Mesendoderm (in vitro differentiated cells): ENCODE measurements at regions not wholly inside any gene's neighbourhood (a gene's known extent, or its start where the extent isn't known, plus 50 kb on each side); places are given as distances from the start of the nearest gene placed in this dataset.

ENCODE experiments used
- DNase-seq: peaks from one replicate; pipeline ENCODE4 v3.0.0; 2013
- H2AK5ac ChIP-seq: 2 replicates; pipeline ENCODE4 v1.6.1; 2013; ENCODE audit warnings: low read length, inconsistent platforms
- H2BK120ac ChIP-seq: 2 replicates; pipeline ENCODE4 v1.6.1; 2013; ENCODE audit warnings: low read depth, mild to moderate bottlenecking, low read length, moderate library complexity, mixed read lengths
- H2BK15ac ChIP-seq: replicated peaks from 2 replicates; pipeline ENCODE4 v1.6.1; 2013; ENCODE audit warnings: low read depth, mild to moderate bottlenecking, moderate library complexity
- H2BK5ac ChIP-seq: 2 replicates; pipeline ENCODE4 v1.6.1; 2013; ENCODE audit warnings: low read length, inconsistent platforms
- H3K18ac ChIP-seq: 2 replicates; pipeline ENCODE4 v1.6.1; 2013; ENCODE audit warnings: mild to moderate bottlenecking, low read length, mixed read lengths
- H3K23ac ChIP-seq: one replicate; pipeline ENCODE4 v1.6.1; 2013; ENCODE audit warnings: low read length
- H3K27ac ChIP-seq: 2 replicates; pipeline ENCODE4 v1.5.1; 2013; ENCODE audit warnings: low read depth, mild to moderate bottlenecking, inconsistent platforms, low read length, moderate library complexity
- H3K27me3 ChIP-seq: 2 replicates; pipeline ENCODE4 v1.6.1; 2013; ENCODE audit warnings: low read length, control low read depth, mild to moderate bottlenecking, inconsistent platforms; ENCODE audit not compliant: insufficient read depth, poor library complexity
- H3K36me3 ChIP-seq: 2 replicates; pipeline ENCODE4 v1.6.1; 2013; ENCODE audit warnings: low read length, inconsistent platforms; ENCODE audit not compliant: control insufficient read depth, insufficient read depth
- H3K4ac ChIP-seq: one replicate; pipeline ENCODE4 v1.6.1; 2013; ENCODE audit warnings: low read depth, mild to moderate bottlenecking, low read length, moderate library complexity
- H3K4me1 ChIP-seq: 2 replicates; pipeline ENCODE4 v1.6.1; 2013; ENCODE audit warnings: low read depth, low read length, inconsistent platforms; ENCODE audit not compliant: control insufficient read depth
- H3K4me2 ChIP-seq: 2 replicates; pipeline ENCODE4 v1.6.1; 2013; ENCODE audit warnings: low read length
- H3K4me3 ChIP-seq: 2 replicates; pipeline ENCODE4 v1.5.1; 2013; ENCODE audit warnings: mild to moderate bottlenecking, low read length
- H3K56ac ChIP-seq: one replicate; pipeline ENCODE4 v1.6.1; 2013; ENCODE audit warnings: low read length
- H3K79me1 ChIP-seq: 2 replicates; pipeline ENCODE4 v1.6.1; 2013; ENCODE audit warnings: low read length, inconsistent platforms
- H3K79me2 ChIP-seq: 2 replicates; pipeline ENCODE4 v1.6.1; 2013; ENCODE audit warnings: mild to moderate bottlenecking, low read length; ENCODE audit not compliant: control insufficient read depth, insufficient read depth
- H3K9ac ChIP-seq: 2 replicates; pipeline ENCODE4 v1.6.1; 2013; ENCODE audit warnings: low read length, inconsistent platforms
- H4K5ac ChIP-seq: one replicate; pipeline ENCODE4 v1.6.1; 2013; ENCODE audit warnings: low read length
- H4K8ac ChIP-seq: one replicate; pipeline ENCODE4 v1.6.1; 2013; ENCODE audit warnings: low read depth, mild to moderate bottlenecking, control low read depth, low read length, moderate library complexity
- WGBS: extraction: QIAGEN DNeasy Blood & Tissue Kit; methylation state at CpG from one replicate; pipeline ENCODE4 v1.1.7; 2013; ENCODE audit warnings: low lambda C conversion rate, missing lambda C conversion rate; ENCODE audit not compliant: insufficient coverage; ENCODE audit errors: extremely low coverage; 5-methylcytosine and 5-hydroxymethylcytosine counted together

DNA sequence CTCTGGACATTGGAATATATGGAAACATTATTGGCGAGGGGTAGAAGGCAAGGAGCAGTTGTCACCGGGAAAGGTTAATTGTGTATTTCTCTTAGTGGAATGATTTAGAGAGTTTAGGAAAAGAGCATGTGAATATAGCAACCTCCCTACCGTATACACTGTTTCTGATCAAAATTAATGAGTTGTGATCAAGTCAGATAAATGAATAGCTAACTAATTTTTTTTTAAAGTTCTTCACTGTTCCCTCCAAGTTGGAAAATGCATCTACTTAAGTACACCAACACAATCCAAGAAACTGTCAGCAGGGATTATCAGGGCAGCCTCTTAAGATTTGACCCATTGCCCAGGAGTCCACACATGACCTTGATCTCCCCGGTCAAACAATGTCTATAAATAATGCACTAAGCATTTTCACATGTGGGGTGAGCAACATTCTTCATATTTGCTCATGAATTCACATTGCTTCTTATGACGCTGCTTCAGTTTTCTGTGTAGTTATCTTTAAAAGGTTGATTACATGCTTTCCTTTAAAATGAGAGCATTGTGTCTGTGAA, 680.8 kb upstream of the NRSN1 start:
- Histone ChIP-seq H3K4me2 (no peak overlapping the region), H3K56ac (no peak overlapping the region), H3K27me3 (no peaks in the 10 kb centered on the region), H3K79me1 (no peaks in the 10 kb centered on the region), H3K27ac (no peak overlapping the region), H3K4ac (no peak overlapping the region), H3K18ac (no peak overlapping the region), H3K4me3 (no peak overlapping the region), H4K8ac (no peak overlapping the region), H2AK5ac (no peak overlapping the region), H4K5ac (no peak overlapping the region), H3K9ac (no peak overlapping the region), H3K23ac (no peak overlapping the region), H2BK15ac (no peak overlapping the region), H3K36me3 (no peaks in the 10 kb centered on the region), H2BK120ac (no peak overlapping the region), H3K4me1 (no peaks in the 10 kb centered on the region), H2BK5ac (no peak overlapping the region), H3K79me2 (no peaks in the 10 kb centered on the region)
- no CpG with 5 or more reads among the region's 5 CpGs for WGBS
- no peak for DNase-seq

DNA sequence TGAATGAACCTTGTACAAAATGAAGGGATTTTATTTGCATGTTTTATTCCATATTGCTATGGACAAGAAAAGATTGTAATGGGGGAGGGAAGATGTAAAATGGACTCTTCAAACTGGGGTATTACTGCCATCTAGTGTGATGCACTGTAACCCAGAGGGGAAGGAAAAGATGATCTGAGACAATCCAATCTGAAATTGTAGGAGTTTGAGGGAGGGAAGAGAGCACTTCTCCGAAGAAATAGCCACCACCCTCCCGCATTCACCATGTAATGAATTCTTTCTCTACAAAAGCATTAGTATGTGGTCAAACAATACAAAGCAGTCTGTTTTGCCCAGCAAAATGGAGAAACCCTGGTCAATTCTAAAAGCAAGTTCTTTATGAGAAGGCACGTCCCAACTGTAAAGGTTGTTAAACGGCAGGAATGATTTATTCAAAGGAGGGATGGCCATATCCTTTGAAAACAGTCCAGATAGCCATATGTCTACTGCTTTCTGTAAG, 679.5 kb upstream of the NRSN1 start:
- Histone ChIP-seq H2BK120ac (peak overlapping the region; percentile 21), H3K27me3 (no peaks in the 10 kb centered on the region), H4K5ac (no peak overlapping the region), H4K8ac (no peak overlapping the region), H3K56ac (no peak overlapping the region), H3K79me2 (no peaks in the 10 kb centered on the region), H2BK5ac (no peak overlapping the region), H3K36me3 (no peaks in the 10 kb centered on the region), H3K18ac (no peak overlapping the region), H3K79me1 (no peaks in the 10 kb centered on the region), H2AK5ac (no peak overlapping the region), H3K4me1 (no peaks in the 10 kb centered on the region), H3K27ac (no peak overlapping the region), H3K4me3 (no peak overlapping the region), H3K4me2 (no peak overlapping the region), H3K23ac (no peak overlapping the region), H2BK15ac (no peak overlapping the region), H3K9ac (no peak overlapping the region), H3K4ac (no peak overlapping the region)
- peak; percentile 49 for DNase-seq
- no CpG with 5 or more reads among the region's 4 CpGs for WGBS

DNA sequence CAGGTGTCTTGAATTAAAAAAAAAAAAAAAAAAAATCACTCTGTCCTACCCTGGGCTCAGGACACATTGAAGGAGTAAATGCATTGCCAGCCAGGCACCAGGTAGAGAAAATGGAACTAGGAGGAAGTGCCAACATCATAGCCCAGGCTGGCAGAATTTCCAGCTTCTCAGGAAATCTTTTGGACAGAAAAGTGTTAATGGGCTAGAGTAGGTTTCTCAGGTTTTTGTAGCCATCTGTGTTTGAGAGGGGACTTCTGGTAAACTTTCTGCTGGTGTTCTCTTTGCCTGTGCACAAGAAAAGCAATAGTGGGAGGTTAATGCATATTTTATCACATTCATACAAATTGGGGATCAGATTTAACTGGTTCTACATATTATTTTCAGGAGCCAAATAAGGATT, 678.3 kb upstream of the NRSN1 start:
- no peak overlapping the region for H3K4ac ChIP-seq
- DNase-seq = no peak
- no peak overlapping the region for H3K9ac ChIP-seq
- H3K27ac ChIP-seq = no peak overlapping the region
- no peak overlapping the region for H3K23ac ChIP-seq
- no peak overlapping the region for H4K8ac ChIP-seq
- no peak overlapping the region for H2AK5ac ChIP-seq
- H3K4me3 ChIP-seq = no peak overlapping the region
- H3K36me3 ChIP-seq = no peaks in the 10 kb centered on the region
- H3K18ac ChIP-seq = no peak overlapping the region
- H3K79me1 ChIP-seq = no peaks in the 10 kb centered on the region
- H2BK120ac ChIP-seq = no peak overlapping the region
- H3K4me1 ChIP-seq = no peaks in the 10 kb centered on the region
- no peak overlapping the region for H4K5ac ChIP-seq
- H3K27me3 ChIP-seq = no peaks in the 10 kb centered on the region
- H3K4me2 ChIP-seq = no peak overlapping the region
- no peak overlapping the region for H2BK5ac ChIP-seq
- no peak overlapping the region for H2BK15ac ChIP-seq
- H3K56ac ChIP-seq = no peak overlapping the region
- H3K79me2 ChIP-seq = no peaks in the 10 kb centered on the region

DNA sequence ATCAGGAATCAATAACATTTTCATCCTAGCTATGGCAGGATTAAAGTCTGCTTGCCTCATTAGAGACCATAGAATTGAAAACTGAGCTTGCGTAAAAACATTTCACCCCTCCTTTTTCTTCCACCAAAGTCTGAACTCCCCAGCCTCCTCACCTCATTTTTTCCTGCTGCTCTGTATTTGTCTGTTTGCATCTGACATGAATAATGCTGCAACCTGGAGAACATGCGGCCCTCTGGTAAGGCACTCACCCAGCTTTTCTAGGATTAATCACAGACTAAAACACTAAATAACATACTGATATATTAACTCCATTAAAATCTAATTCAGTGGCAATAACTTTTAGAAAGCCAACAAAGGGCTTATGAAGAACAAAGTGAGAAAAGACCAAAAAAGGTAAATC, 677.7 kb upstream of the NRSN1 start:
- Histone ChIP-seq H3K4ac (no peak overlapping the region), H3K23ac (no peak overlapping the region), H3K18ac (no peak overlapping the region), H3K36me3 (no peaks in the 10 kb centered on the region), H3K9ac (no peak overlapping the region), H3K27me3 (no peaks in the 10 kb centered on the region), H3K4me1 (no peaks in the 10 kb centered on the region), H3K56ac (no peak overlapping the region), H3K4me2 (no peak overlapping the region), H4K5ac (no peak overlapping the region), H3K79me1 (no peaks in the 10 kb centered on the region), H3K4me3 (no peak overlapping the region), H4K8ac (no peak overlapping the region), H2BK120ac (no peak overlapping the region), H2BK15ac (no peak overlapping the region), H3K79me2 (no peaks in the 10 kb centered on the region), H2BK5ac (no peak overlapping the region), H2AK5ac (no peak overlapping the region), H3K27ac (no peak overlapping the region)
- WGBS = no CpG with 5 or more reads among the region's 2 CpGs
- DNase-seq = no peak

DNA sequence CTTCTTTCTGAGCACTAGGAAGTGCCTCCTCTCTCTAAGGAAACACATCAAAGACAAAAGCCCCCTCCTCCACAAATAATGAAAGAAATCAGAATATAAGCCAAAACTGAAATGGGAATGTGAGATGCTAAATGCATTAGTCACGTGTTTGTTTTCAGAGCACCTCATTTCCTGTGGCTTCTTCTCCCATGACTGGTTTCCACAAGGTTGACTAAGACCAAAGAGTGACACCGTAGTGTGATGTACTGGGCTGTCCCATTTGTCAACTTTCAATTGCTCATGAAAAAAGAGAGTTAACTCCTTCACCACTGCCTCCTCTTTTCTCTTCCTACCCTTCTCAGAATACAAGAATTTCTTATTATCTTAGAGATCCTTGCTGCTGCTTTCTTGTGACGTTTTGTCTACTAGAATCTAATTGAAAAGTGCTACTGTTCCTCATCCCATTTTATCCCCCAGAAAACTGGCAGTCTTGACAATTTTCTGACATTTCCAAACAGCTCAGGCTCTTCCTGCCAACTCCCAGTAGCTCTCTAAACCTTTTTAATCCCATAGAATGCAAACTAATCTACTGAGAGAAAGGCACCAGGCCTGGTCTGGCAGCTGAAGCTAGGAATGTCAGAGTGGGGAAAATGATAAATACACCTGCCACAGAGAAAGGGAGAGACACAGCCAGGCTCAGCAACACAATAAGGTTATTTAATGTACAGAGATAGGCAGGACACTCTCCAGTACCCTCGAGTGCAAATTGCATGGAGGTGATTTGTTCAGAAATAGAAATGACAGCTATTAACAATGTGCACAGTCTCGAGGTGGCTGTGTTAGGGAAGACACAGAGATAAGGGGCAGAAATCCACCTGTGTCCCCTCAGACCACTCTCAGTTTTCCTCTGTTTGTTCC, 671.7 kb upstream of the NRSN1 start:
- Histone ChIP-seq H2AK5ac (no peak overlapping the region), H3K23ac (no peak overlapping the region), H3K4ac (no peak overlapping the region), H3K27me3 (no peaks in the 10 kb centered on the region), H3K56ac (no peak overlapping the region), H3K9ac (no peak overlapping the region), H2BK120ac (no peak overlapping the region), H2BK15ac (no peak overlapping the region), H4K8ac (no peak overlapping the region), H3K79me1 (no peaks in the 10 kb centered on the region), H2BK5ac (no peak overlapping the region), H3K4me3 (no peak overlapping the region), H3K4me2 (no peak overlapping the region), H4K5ac (no peak overlapping the region), H3K79me2 (no peaks in the 10 kb centered on the region), H3K18ac (no peak overlapping the region), H3K36me3 (no peaks in the 10 kb centered on the region), H3K27ac (no peak overlapping the region), H3K4me1 (no peaks in the 10 kb centered on the region)
- peak; percentile 29 for DNase-seq
- WGBS = no CpG with 5 or more reads among the region's 5 CpGs
